ENCODE measurements at regions not wholly inside any gene's neighbourhood (a gene's known extent, or its start where the extent isn't known, plus 50 kb on each side); places are given as distances from the start of the nearest gene placed in this dataset.

GRCh38 chr14:87811246-87811645, 181.7 kb downstream of the GALC start:
- TF ChIP-seq CTCF (IDR thresholded peaks at IDR 0.05) (no peak), POLR2A (IDR thresholded peaks at IDR 0.05) (no peak)

Measured in right lobe of liver (tissue), 4 donors.